GM18861 (cell line): ENCODE measurements at regions not wholly inside any gene's neighbourhood (a gene's known extent, or its start where the extent isn't known, plus 50 kb on each side); places are given as distances from the start of the nearest gene placed in this dataset.

ENCODE experiments used
- ATAC-seq: cut with Tn5 transposase; IDR thresholded peaks from one replicate; pipeline ENCODE4 v1.9.1; 2021; ENCODE audit not compliant: unreplicated experiment

- no peak for ATAC-seq
Measured at GRCh38 chr11:27968461-27968860, 139.5 kb downstream of the KIF18A start.

- ATAC-seq = no peak
Measured at GRCh38 chr11:27965559-27965958, 142.4 kb downstream of the KIF18A start.

- no peak for ATAC-seq
Measured at GRCh38 chr11:27963370-27963769, 144.6 kb downstream of the KIF18A start.

- no peak for ATAC-seq
Measured at GRCh38 chr11:27949951-27950738, 157.8 kb downstream of the KIF18A start.

- ATAC-seq = no peak
Measured at GRCh38 chr11:27945348-27945747, 162.6 kb downstream of the KIF18A start.

GRCh38 chr11:27938011-27938410, 169.9 kb downstream of the KIF18A start:
- ATAC-seq = no peak

GRCh38 chr11:27934830-27935145, 173.2 kb downstream of the KIF18A start:
- no peak for ATAC-seq

- no peak for ATAC-seq
Measured at GRCh38 chr11:27933992-27934829, 173.7 kb downstream of the KIF18A start.

GRCh38 chr11:27931770-27932169, 176.2 kb downstream of the KIF18A start:
- ATAC-seq = no peak

- ATAC-seq = no peak
Measured at GRCh38 chr11:27930946-27931345, 177.0 kb downstream of the KIF18A start.

- no peak for ATAC-seq
Measured at GRCh38 chr11:27928809-27929208, 179.1 kb downstream of the KIF18A start.

- no peak for ATAC-seq
Measured at GRCh38 chr11:27926981-27927481, 180.9 kb downstream of the KIF18A start.

GRCh38 chr11:27926486-27926885, 181.5 kb downstream of the KIF18A start:
- ATAC-seq = no peak

GRCh38 chr11:27921472-27921871, 186.5 kb downstream of the KIF18A start:
- ATAC-seq = no peak

GRCh38 chr11:27916541-27917100, 191.3 kb downstream of the KIF18A start:
- ATAC-seq = peak; percentile 95

GRCh38 chr11:27914080-27914479, 193.9 kb downstream of the KIF18A start:
- ATAC-seq = no peak

- no peak for ATAC-seq
Measured at GRCh38 chr11:27913650-27914049, 194.3 kb downstream of the KIF18A start.

GRCh38 chr11:27912916-27913315, 195.0 kb downstream of the KIF18A start:
- ATAC-seq = no peak

GRCh38 chr11:27910186-27910931, 197.6 kb downstream of the KIF18A start:
- no peak for ATAC-seq

- no peak for ATAC-seq
Measured at GRCh38 chr11:27909386-27909785, 198.6 kb downstream of the KIF18A start.

GRCh38 chr11:27908621-27909020, 199.3 kb downstream of the KIF18A start:
- ATAC-seq = no peak
